ENCODE measurements at regions not wholly inside any gene's neighbourhood (a gene's known extent, or its start where the extent isn't known, plus 50 kb on each side); places are given as distances from the start of the nearest gene placed in this dataset.

DNA sequence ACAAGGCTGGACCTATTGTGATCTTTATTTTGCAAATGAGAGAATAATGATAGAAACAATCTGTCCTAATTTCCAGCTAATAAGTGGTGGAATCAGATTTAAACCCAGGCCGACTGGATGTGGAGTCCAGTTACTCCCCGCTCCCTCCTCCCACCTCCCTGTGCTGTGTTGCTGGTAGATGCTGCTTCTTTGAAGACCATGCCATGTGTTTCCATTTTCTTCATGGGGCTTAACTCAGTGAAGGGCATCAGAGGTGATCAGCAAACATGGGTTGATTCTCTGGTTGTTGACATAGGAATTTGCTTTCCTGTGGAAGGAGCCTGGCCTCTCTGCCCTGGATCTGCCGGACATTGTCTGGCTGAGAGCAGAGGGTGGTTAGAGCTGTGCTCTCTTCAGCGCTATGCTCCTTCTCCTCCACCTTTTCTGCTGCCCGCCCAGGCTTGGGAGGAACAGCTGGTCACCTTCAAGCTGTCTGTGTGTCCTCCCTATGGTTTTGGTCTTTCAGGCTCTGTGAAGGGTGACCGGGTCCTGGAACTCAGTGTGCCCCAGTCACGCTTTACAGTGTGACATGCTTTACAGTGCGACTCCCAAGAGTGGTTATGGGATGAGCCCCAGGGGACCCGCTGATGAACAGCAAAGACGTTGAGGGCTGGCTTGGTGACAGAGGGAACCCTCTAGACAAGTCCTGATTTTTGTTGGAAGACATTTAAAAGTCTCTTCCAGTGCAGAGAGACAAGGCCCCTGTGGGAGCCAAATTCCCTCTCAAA lies 68.4 kb upstream of the RPS23 start:
- TF ChIP-seq, protein P1, sequence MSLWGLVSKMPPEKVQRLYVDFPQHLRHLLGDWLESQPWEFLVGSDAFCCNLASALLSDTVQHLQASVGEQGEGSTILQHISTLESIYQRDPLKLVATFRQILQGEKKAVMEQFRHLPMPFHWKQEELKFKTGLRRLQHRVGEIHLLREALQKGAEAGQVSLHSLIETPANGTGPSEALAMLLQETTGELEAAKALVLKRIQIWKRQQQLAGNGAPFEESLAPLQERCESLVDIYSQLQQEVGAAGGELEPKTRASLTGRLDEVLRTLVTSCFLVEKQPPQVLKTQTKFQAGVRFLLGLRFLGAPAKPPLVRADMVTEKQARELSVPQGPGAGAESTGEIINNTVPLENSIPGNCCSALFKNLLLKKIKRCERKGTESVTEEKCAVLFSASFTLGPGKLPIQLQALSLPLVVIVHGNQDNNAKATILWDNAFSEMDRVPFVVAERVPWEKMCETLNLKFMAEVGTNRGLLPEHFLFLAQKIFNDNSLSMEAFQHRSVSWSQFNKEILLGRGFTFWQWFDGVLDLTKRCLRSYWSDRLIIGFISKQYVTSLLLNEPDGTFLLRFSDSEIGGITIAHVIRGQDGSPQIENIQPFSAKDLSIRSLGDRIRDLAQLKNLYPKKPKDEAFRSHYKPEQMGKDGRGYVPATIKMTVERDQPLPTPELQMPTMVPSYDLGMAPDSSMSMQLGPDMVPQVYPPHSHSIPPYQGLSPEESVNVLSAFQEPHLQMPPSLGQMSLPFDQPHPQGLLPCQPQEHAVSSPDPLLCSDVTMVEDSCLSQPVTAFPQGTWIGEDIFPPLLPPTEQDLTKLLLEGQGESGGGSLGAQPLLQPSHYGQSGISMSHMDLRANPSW (CRISPR knock-in tag; conservative IDR thresholded peaks at IDR 0.05; ENCODE audit: low read depth): no peak
- TF ChIP-seq FOXK1 (CRISPR knock-in tag; IDR thresholded peaks at IDR 0.05) (no peak), ZNF423 (CRISPR knock-in tag; IDR thresholded peaks at IDR 0.05) (no peak), ZNF219 (CRISPR knock-in tag; IDR thresholded peaks at IDR 0.05; ENCODE audit: borderline replicate concordance) (no peak), EMX1 (CRISPR knock-in tag; IDR thresholded peaks at IDR 0.05) (no peak), JAZF1 (CRISPR knock-in tag; IDR thresholded peaks at IDR 0.05) (no peak), FOXJ3 (CRISPR knock-in tag; IDR thresholded peaks at IDR 0.05; ENCODE audit: borderline replicate concordance) (no peak), JUN (CRISPR knock-in tag; IDR thresholded peaks at IDR 0.05) (no peak), TEAD4 (CRISPR knock-in tag; IDR thresholded peaks at IDR 0.05) (no peak)
- TF ChIP-seq, protein P2, sequence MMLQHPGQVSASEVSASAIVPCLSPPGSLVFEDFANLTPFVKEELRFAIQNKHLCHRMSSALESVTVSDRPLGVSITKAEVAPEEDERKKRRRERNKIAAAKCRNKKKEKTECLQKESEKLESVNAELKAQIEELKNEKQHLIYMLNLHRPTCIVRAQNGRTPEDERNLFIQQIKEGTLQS (CRISPR knock-in tag; conservative IDR thresholded peaks at IDR 0.05): no peak
- TF ChIP-seq, protein P3, sequence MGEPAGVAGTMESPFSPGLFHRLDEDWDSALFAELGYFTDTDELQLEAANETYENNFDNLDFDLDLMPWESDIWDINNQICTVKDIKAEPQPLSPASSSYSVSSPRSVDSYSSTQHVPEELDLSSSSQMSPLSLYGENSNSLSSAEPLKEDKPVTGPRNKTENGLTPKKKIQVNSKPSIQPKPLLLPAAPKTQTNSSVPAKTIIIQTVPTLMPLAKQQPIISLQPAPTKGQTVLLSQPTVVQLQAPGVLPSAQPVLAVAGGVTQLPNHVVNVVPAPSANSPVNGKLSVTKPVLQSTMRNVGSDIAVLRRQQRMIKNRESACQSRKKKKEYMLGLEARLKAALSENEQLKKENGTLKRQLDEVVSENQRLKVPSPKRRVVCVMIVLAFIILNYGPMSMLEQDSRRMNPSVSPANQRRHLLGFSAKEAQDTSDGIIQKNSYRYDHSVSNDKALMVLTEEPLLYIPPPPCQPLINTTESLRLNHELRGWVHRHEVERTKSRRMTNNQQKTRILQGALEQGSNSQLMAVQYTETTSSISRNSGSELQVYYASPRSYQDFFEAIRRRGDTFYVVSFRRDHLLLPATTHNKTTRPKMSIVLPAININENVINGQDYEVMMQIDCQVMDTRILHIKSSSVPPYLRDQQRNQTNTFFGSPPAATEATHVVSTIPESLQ (CRISPR knock-in tag; IDR thresholded peaks at IDR 0.05): no peak
- TF ChIP-seq, protein P4, sequence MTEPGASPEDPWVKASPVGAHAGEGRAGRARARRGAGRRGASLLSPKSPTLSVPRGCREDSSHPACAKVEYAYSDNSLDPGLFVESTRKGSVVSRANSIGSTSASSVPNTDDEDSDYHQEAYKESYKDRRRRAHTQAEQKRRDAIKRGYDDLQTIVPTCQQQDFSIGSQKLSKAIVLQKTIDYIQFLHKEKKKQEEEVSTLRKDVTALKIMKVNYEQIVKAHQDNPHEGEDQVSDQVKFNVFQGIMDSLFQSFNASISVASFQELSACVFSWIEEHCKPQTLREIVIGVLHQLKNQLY (CRISPR knock-in tag; IDR thresholded peaks at IDR 0.05): no peak
- TF ChIP-seq, protein P5, sequence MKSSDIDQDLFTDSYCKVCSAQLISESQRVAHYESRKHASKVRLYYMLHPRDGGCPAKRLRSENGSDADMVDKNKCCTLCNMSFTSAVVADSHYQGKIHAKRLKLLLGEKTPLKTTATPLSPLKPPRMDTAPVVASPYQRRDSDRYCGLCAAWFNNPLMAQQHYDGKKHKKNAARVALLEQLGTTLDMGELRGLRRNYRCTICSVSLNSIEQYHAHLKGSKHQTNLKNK (CRISPR knock-in tag; IDR thresholded peaks at IDR 0.05): no peak
- TF ChIP-seq, protein P6, sequence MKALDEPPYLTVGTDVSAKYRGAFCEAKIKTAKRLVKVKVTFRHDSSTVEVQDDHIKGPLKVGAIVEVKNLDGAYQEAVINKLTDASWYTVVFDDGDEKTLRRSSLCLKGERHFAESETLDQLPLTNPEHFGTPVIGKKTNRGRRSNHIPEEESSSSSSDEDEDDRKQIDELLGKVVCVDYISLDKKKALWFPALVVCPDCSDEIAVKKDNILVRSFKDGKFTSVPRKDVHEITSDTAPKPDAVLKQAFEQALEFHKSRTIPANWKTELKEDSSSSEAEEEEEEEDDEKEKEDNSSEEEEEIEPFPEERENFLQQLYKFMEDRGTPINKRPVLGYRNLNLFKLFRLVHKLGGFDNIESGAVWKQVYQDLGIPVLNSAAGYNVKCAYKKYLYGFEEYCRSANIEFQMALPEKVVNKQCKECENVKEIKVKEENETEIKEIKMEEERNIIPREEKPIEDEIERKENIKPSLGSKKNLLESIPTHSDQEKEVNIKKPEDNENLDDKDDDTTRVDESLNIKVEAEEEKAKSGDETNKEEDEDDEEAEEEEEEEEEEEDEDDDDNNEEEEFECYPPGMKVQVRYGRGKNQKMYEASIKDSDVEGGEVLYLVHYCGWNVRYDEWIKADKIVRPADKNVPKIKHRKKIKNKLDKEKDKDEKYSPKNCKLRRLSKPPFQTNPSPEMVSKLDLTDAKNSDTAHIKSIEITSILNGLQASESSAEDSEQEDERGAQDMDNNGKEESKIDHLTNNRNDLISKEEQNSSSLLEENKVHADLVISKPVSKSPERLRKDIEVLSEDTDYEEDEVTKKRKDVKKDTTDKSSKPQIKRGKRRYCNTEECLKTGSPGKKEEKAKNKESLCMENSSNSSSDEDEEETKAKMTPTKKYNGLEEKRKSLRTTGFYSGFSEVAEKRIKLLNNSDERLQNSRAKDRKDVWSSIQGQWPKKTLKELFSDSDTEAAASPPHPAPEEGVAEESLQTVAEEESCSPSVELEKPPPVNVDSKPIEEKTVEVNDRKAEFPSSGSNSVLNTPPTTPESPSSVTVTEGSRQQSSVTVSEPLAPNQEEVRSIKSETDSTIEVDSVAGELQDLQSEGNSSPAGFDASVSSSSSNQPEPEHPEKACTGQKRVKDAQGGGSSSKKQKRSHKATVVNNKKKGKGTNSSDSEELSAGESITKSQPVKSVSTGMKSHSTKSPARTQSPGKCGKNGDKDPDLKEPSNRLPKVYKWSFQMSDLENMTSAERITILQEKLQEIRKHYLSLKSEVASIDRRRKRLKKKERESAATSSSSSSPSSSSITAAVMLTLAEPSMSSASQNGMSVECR (CRISPR knock-in tag; IDR thresholded peaks at IDR 0.05; ENCODE audit: borderline replicate concordance): no peak
- POLR2A ChIA-PET: interaction anchor here (0.6 kb wide), 1 partner anchor 39 kb away, joined by 7 read pairs; no protein-coding TSS in a partner anchor
- Mint-ChIP-seq H3K4me3 (no peak overlapping the region), H3K27ac (no peak overlapping the region), H3K36me3 (no peaks in the 10 kb centered on the region), H3K9me3 (no peaks in the 10 kb centered on the region), H3K4me1 (peaks cover 17% of the 10 kb centered on the region), H3K27me3 (ENCODE audit: low read depth) (no peaks in the 10 kb centered on the region)
- DNase-seq (ENCODE audit: low spot score) (no peak), ATAC-seq (no peak)
- CTCF ChIA-PET: interaction anchor here (1.1 to 2.9 kb wide), 5 partner anchors 15 to 295 kb away, joined by 3 to 17 read pairs (median 4); no protein-coding TSS in a partner anchor
